Panc1 (cell line): ENCODE measurements at regions not wholly inside any gene's neighbourhood (a gene's known extent, or its start where the extent isn't known, plus 50 kb on each side); places are given as distances from the start of the nearest gene placed in this dataset.

Source experiments
- ATAC-seq: fragments of 200-7000 bp; cut with Tn5 transposase; 2 replicates; pipeline ENCODE4 v1.9.1; 2020; ENCODE audit warnings: mild to moderate bottlenecking, moderate library complexity
- BruUV-seq: library from RNA; stranded (reverse); fragments of 400-500 nt; replicated peaks from 2 replicates; lab custom pipeline; 2021; lab: Mats Ljungman, UMichigan
- CTCF ChIA-PET: fragments of 300-600 bp; sonication (Branson Sonifier 250); formaldehyde crosslinking; loops from one replicate; lab custom pipeline; 2022; ENCODE audit warnings: antibody characterized with exemption; lab: Charles Lee
- POLR2A ChIA-PET: fragments of 300-600 bp; sonication (Branson Sonifier 250); formaldehyde crosslinking; loops from one replicate; lab custom pipeline; 2022; ENCODE audit warnings: antibody characterized with exemption; lab: Charles Lee
- DNase-seq: peaks from one replicate; pipeline ENCODE4 v3.0.0-alpha.2; 2010; ENCODE audit warnings: low read depth, low spot score
- H3K27ac ChIP-seq: 2 replicates; pipeline ENCODE4 v1.5.1; 2011; ENCODE audit warnings: mild to moderate bottlenecking, low read length, inconsistent platforms
- H3K27me3 ChIP-seq: fragments of 200-500 bp; sonication (Bioruptor generic); 2 replicates; pipeline ENCODE4 v1.6.0; 2014; ENCODE audit warnings: low read length, inconsistent platforms; ENCODE audit not compliant: control insufficient read depth, insufficient read depth
- H3K36me3 ChIP-seq: fragments of 200-500 bp; sonication (Bioruptor generic); 2 replicates; pipeline ENCODE4 v1.5.1; 2014; ENCODE audit warnings: inconsistent platforms, mild to moderate bottlenecking, low read length, moderate library complexity; ENCODE audit not compliant: control insufficient read depth, insufficient read depth
- H3K4me1 ChIP-seq: 2 replicates; pipeline ENCODE4 v1.5.1; 2011; ENCODE audit warnings: inconsistent platforms, mild to moderate bottlenecking, low read length, moderate library complexity; ENCODE audit not compliant: control insufficient read depth, insufficient read depth
- H3K4me3 ChIP-seq, 2 experiments: 2 replicates each; pipeline ENCODE4 v1.5.1; 2011 to 2012; ENCODE audit warnings: low read depth in 2 of 2, low read length in 2 of 2, mild to moderate bottlenecking in 2 of 2, inconsistent platforms in 1 of 2, moderate library complexity in 1 of 2
- H3K9me3 ChIP-seq: fragments of 200-500 bp; sonication (Bioruptor generic); 2 replicates; pipeline ENCODE4 v1.5.1; 2014; ENCODE audit warnings: low read depth, mild to moderate bottlenecking, inconsistent platforms, low read length, moderate library complexity; ENCODE audit not compliant: control insufficient read depth, insufficient read depth
- CTCF ChIP-seq: fragments of 450-650 bp; IDR thresholded peaks from 2 replicates; pipeline ENCODE4 v1.5.1; 2017; ENCODE audit warnings: mild to moderate bottlenecking
- POLR2AphosphoS5 ChIP-seq: IDR thresholded peaks from 2 replicates; pipeline ENCODE4 v1.6.1; 2012; ENCODE audit warnings: mild to moderate bottlenecking, low read depth, low read length, moderate library complexity
- REST ChIP-seq, 2 experiments: IDR thresholded peaks; 2 replicates each; pipeline ENCODE4 v1.6.1; 2011 to 2012; ENCODE audit warnings: low read depth in 2 of 2, control low read depth in 1 of 2, low read length in 1 of 2, mild to moderate bottlenecking in 1 of 2, moderate library complexity in 1 of 2; ENCODE audit not compliant: insufficient read depth in 1 of 2
- SIN3A ChIP-seq: IDR thresholded peaks from 2 replicates; pipeline ENCODE4 v1.6.1; 2012; ENCODE audit warnings: low read depth, mild to moderate bottlenecking, low read length, moderate library complexity, borderline replicate concordance; ENCODE audit not compliant: insufficient read depth
- TCF7L2 ChIP-seq: IDR thresholded peaks from 2 replicates; pipeline ENCODE4 v1.6.1; 2011; ENCODE audit warnings: mild to moderate bottlenecking, low read depth, low read length, inconsistent platforms
- in situ Hi-C: cut with HindIII; loops from 2 replicates; pipeline ENCODE4 v1.10.0; 2016; ENCODE audit warnings: low sequenced_read_pairs, low pct_unique_long_range_greater_than_20kb
- intact Hi-C: fragments of 100-400 bp; cut with micrococcal nuclease; formaldehyde crosslinking; loops from one replicate; pipeline ENCODE4 v1.10.0; 2022; ENCODE audit not compliant: unreplicated experiment

- Histone ChIP-seq H3K9me3 (no peaks in the 10 kb centered on the region), H3K4me1 (no peaks in the 10 kb centered on the region), H3K27me3 (no peaks in the 10 kb centered on the region), H3K36me3 (no peaks in the 10 kb centered on the region), H3K4me3 (no peak overlapping the region), H3K27ac (no peak overlapping the region)
- DNase-seq (no peak), ATAC-seq (no peak)
- no TSS peak for BruUV-seq
- POLR2A ChIA-PET, result no interaction called here
- intact Hi-C loops, result no loop called here
- CTCF ChIA-PET, result no interaction called here
- no peak for TF ChIP-seq REST (IDR thresholded peaks at IDR 0.05; ENCODE audit: insufficient read depth in 1 of 2, low read depth in 2 of 2, low read length in 1 of 2)
- TF ChIP-seq SIN3A, result no peak
- TF ChIP-seq CTCF, result no peak
- no peak for TF ChIP-seq POLR2AphosphoS5
- in situ Hi-C loops, result no loop called here
These were observed 861.7 kb downstream of the SLC4A3 start for GRCh38 chr2:220489121-220489520.

DNA sequence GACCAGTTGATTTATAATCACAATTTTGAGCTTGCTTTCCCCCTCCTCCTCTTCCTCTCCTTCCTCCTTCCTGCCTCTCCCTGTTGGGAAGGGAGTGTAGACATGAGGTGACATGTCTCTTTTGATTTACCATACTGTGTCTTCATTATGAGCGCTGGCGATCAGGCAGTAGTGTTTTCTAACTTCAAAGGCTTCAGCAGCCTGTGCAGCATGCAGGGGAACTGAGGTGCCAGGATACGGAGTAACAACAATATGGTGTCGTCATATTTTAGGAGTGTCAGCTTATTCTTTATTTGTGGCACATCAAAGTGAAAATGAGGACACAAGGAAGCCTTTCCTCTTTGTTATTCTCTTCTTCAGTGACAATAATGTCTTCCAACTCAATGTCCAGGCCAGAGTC lies 864.2 kb downstream of the SLC4A3 start:
- ChIA-PET POLR2A (no interaction called here), CTCF (no interaction called here)
- Histone ChIP-seq H3K36me3 (no peaks in the 10 kb centered on the region), H3K4me3 (no peak overlapping the region), H3K27me3 (no peaks in the 10 kb centered on the region), H3K27ac (no peak overlapping the region), H3K4me1 (no peaks in the 10 kb centered on the region), H3K9me3 (no peaks in the 10 kb centered on the region)
- in situ Hi-C loops, result no loop called here
- intact Hi-C loops, result no loop called here
- BruUV-seq, result no TSS peak
- TF ChIP-seq CTCF (no peak), SIN3A (no peak), POLR2AphosphoS5 (no peak), REST (IDR thresholded peaks at IDR 0.05; ENCODE audit: insufficient read depth in 1 of 2, low read depth in 2 of 2, low read length in 1 of 2) (no peak), TCF7L2 (no peak)
- DNase-seq, result no peak
- no peak for ATAC-seq
